GM18520 (cell line): ENCODE measurements at regions not wholly inside any gene's neighbourhood (a gene's known extent, or its start where the extent isn't known, plus 50 kb on each side); places are given as distances from the start of the nearest gene placed in this dataset.
"Not testable (repeated sequence)": the region's sequence is repeated elsewhere in the genome, so short reads cannot be mapped to it uniquely, and the experiment has no call there.

Experiments used
- ATAC-seq: cut with Tn5 transposase; IDR thresholded peaks from one replicate; pipeline ENCODE4 v1.9.1; 2021; ENCODE audit not compliant: unreplicated experiment

DNA sequence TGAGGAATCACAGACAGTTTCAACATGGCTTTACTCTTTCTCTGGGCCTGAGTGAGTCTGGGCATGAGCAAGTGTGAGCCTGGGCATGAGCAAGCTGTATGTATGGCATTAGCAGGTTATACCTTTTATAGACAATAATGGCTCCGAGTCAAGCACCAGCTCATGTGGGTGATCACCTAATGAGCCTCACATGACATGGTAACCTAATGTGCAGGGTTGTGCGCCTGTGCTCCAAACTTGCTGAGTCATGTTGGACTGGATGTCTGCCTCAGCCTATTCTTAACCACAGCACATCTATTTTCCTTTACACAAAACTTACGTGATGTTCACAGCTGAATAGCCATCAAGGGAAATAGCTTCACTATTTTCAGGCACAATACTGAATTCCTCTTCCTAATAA, 236.2 kb upstream of the NRIP1 start:
- no peak for ATAC-seq

DNA sequence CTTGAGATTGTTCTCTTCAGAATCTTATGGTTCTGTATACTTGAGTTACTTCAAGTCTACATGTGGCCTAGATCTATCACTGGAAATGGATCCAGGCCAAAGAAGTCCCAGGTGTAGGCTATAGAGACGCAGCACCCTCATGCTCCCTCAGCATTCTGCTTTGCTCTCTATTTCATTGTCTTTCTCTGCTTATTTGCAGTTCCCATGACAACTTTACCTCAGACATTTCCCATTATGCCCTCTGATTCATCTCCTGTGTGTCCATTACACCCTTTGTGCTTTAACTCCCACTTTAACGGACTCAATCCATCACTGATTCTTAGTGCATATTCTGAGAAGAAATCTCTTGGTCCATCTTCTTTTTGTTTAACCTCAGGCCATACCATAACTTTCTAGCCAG, 236.9 kb upstream of the NRIP1 start:
- no peak for ATAC-seq

DNA sequence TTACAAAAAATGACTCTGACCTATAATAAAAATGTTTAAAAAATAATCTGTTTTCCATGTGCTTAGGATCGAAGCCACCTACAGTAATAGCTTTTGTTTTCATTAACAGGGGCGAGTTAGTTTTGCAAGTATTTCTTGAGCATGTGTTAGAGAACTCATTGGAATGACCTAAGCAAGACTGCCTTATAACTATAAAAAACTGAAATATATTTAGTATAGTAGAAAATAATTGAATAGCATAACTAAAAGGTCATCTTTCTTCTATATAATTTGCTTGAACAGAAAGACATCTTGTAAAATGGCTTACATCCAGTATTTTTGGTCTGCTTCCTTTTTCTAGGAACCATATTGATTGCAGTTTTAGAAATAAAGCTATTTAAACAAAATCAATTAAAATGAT, 241.5 kb upstream of the NRIP1 start:
- no peak for ATAC-seq

DNA sequence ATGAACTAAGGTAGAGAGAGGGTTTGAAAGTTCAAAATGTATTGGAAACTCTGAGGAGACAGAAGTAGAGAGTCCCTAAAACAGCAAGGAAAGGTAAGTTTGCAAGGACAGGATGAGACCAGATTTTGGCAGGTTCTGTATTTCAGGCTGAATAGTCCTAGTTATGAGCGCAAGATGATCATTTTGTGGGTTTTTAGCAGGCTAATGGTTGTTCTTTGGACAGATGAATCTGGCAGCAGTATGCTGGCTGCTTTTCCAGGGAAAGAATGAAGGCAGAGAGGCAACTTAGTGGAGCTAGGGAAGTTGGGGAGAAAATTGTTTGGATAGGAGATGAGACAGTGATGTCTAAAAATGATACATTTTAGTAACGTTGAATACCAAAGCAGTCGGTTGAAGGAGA, 243.5 kb upstream of the NRIP1 start:
- ATAC-seq, result no peak

DNA sequence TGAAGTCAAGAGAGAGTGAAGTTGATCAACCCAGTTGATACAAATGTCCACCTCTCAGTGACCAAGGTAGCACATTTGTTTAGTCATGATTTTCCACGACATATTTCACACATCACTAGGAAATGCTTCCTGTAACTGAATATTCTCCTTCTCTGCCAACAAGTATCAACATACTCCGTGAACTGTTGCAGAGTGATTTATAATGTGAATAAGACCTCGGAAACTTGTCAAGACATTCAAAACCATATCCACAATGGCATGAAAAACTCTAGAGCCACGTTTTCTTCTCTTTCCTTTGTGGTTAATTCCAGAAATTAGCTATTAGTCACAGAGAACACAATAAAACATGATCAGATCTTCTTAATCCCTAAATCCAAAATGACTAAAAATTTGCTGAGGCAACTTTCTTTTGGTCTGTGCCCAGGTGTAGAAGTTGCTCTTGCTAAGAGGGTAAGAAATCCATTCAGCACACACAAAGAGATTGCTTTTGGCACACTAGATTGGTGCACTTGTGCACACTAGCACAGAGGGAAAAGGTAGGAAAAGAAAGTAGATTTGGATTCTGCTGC, 244.3 kb upstream of the NRIP1 start:
- ATAC-seq, result no peak

DNA sequence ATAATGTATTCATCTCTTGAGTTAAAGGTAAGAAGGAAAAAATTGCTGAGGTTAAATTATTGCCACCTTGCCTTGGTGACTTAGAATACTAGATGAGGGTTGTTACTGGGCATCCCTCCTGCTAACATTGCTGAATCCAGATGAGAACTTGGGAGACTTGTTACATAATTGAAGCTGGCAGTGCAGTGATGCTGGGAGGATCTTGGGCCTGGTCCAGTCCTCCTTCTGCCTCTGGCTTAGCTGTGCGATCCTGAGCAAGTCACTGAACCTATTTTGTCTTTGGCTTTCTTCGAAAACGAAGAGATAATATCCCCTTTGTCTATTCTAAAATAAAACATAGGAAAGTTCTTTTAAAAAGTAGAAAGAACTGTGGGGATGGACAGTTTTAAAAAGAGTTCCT, 244.9 kb upstream of the NRIP1 start:
- ATAC-seq, result no peak

DNA sequence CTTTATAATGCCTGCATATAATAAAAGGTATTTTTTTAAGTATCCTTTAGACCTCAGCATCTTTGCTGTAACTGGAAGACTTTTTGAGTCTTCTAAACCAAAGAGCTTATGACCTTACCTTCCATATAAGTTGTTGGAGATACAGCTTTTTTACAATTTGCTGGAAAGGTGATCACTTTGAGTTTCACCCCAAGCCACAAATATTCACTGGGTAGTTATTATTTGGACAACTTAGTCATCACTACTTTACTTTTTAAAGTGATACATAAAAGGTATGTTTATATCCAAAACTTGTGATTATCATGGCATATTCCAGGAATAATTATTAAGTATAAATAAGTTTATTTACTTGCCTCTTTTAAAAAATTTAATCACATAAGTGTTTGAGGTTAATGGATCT, 246.7 kb upstream of the NRIP1 start:
- no peak for ATAC-seq

DNA sequence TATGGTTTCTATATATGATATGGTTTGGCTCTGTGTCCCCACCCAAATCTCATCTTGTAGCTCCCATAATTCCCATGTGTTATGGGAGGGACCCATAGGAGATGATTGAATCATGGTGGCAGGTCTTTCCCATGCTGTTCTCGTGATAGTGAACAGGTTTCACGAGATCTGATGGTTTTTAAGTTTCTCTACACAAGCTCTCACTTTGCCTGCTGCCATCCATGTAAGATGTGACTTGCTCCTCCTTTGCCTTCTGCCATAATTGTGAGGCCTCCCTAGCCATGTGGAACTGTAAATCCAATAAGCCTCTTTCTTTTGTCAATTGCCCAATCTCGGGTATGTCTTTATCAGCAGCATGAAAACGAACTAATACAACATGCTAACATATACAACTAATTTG, 252.2 kb upstream of the NRIP1 start:
- not testable (repeated sequence) for ATAC-seq

DNA sequence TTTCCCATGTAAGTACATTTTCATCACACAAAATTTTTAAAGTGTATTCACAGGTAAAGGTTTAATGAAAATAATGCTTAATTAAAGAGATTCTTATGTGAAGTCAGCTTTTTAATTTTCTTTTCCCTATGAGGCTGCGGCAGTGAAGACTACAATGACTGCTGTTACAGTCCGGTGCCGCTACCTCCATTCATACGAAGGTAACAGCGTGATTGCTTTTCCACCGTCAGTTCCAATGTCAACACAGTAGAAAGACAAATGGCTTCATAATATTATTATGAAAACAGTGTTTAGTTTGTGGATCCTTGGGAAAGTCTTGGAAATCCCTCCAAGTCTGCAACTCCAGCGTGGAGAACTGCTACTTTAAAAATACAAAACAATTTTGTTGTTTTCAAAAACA, 254.9 kb upstream of the NRIP1 start:
- ATAC-seq, result no peak

DNA sequence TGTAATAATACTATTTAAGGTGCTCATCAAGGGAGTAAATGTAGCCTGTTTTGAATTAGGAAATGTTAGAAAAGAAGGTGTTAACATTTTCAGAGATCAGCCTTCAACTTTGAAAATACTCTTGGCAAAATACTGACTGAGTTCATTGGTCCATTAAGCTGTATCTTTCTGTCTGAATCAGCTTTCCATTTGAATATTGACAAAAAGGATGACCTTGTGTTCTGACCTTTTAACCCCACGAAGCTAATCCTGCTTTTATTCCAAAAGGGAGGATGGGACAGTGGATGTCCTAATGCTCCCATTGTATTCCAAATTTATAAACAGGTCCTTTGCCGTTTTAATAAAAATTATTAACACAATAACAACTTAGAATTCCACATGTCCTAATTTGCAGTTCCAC, 259.7 kb upstream of the NRIP1 start:
- no peak for ATAC-seq

DNA sequence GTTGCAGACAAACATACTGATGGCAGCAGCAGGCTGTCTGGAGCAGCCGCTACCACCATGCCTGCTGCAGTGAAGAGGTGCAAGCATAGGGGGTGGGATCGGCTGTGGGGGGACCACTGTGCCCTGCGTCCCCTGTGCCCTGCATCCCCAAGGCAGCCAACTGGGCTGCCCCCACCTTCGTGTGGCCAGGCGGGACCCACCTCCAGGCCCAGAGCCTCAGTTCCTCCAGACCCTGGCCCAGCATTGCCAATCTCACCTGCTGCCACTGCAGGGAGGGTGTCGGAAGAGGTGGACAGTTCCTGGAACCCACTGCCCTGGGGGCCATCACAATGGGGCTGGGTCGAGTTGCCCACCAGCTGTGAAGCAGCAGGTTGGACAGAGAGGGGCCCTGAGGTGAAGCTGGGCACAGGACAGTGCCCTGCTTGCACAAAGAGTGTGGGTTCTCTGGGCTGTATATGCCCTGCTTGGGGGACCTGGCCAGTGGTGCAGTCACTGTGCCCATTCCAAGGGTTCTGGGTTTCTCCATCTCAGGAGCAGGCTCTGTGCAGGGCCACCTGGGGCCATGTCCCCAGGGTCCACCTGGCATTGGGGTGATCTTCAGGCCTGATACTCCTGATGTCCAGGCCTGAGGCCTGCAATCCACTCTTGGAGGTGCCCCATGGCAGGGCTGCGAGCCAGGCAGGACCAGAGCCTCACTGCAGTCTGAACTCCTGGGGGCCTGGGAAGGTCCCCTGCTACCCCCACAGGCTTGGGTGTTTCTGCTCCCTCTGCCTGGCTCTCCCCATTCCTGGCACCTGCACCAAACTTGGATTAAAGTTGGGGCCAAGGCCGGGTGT, 261.4 kb upstream of the NRIP1 start:
- no peak for ATAC-seq

DNA sequence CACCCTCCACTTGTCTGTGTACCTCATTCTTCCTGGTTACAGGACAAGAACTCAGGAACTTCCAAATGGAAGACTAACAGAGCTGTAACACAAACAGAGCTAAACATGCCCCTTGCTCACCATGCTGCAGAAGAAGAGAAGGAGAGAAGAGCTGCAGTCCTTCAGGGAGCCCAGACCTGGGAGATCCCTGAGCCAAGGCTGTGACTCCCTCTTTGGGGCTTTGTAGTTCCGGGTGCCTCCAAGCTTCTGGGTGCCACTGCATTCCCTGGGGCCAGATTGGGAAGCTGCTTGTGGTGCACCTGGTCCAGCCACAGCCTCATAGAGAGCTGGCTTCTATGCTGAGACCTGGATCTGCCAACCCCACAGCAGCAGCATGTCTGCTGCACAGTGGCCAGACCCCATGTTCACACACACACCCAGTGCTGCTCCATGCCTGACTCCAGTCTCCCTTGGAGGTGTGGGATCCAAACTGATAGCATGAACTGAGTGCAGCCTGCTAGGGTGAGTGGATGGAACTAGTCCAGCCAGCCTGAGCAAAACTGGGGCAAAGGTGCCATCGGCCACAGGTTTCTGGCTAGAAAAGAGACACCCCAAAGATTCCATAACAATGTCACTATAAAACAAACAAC, 263.0 kb upstream of the NRIP1 start:
- ATAC-seq, result no peak

DNA sequence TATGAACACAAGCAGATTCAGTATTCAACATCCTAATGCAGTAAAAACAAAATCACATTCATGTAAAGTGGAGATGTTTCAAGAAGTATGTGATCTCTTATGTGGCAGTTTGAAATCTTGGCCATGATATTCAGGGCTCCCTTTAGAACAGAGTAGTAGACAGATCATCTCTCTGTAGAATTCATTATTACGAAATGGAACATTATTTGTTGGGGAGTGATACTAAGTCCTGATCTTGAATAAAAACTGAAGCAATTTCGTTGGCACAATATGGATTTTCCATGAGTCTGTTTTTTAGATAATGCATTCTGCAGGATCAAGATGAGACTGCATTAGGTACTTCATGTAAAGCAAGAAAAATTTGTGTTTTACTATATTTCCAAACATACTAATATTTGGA, 264.4 kb upstream of the NRIP1 start:
- no peak for ATAC-seq

DNA sequence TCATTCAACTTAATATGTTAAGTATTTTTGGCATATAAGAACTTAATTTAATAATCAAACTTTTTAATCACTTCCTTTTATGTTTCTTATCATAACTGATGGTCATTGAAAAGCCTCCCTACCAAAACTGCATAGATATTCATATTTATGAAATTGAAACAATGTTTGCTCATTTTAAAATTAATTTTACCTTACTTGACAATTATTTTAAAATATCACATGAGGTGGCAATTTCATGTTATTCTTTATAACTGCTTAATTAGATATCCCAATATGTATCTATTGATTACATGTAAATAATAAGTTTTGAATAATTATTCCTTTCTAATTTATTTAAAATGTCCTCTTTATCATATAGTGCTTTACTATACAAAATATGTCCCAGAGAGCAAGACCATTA, 266.1 kb upstream of the NRIP1 start:
- ATAC-seq, result no peak

DNA sequence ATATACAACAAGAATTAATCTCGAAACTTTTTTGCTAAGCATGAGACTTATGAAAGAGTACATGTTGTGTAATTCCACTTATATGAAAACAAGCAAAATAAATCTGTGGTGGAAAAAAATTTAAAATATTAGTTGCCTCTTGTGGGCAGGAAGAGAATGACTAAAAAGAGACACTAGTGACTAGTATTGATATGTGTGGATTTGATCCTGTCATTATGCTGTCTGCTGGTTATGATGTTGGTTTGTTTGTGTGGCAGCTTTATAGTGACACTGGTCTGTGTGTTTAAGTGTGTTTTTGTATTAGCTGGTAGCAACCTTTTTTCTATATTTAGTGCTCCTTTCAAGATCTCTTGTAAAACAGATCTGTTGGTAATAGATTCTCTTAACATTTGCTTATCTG, 267.8 kb upstream of the NRIP1 start:
- no peak for ATAC-seq

DNA sequence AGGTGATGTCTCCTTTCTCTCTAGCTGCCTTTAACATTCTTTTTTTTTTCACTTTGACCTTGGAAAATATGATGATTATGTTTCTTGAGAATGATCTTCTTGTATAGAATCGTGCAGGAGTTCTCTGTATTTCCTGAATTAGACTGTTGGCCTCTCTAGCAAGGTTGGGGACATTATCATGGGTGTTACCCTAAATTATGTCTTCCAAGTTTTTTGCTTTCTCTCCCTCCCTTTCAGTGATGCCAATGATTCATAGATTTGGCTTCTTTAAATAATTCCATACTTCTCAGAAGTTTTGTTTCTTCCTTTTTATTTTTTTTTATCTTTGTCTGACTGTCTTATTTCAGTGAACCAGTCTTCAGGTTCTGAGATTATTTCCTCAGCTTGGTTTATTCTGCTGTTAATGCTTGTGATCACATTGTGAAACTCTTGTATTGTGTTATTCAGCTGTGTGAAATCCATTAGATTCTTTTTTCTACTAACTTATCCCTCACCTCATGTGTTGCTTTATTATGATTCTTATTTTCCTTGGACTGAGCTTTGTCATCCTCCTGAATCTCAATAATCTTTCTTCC, 268.4 kb upstream of the NRIP1 start:
- ATAC-seq, result no peak

DNA sequence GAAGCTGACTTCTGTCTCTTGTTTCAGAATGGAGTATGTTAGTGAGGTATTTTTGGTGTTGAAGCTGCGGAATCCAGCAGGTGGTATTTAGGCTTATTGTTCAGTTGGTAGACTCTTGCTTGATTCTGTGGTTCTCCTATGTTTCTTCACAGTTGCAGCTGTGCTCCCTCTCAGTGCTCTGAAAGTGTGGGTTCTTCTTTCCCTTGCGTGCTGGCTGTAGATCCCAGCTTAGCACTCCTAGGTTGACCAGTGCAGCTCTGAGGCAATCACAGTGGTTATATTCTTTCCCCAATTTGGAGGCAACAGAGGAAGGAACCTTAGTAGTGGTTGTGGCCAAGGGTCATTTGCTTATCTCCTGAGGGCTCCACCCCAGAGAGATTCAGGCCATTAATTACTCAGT, 269.2 kb upstream of the NRIP1 start:
- ATAC-seq, result no peak

DNA sequence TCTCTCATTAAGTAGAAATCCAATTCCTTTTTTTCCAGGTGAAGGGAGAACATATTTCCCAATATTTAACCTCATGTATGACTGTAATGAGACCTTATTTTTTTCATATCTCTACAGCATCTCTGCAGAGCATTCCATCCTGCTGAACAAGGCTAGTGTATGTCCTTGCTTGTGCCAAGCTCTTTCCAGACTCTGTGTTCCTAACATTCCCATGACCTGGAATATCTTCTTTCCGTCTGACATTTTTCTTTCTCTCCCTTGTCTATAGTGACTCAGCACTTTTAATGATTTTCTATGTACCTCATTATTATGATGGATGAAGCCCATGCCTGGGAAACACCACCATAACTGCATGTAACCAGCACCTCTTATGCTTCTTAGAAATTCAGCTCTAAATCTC, 278.3 kb upstream of the NRIP1 start:
- ATAC-seq, result no peak

DNA sequence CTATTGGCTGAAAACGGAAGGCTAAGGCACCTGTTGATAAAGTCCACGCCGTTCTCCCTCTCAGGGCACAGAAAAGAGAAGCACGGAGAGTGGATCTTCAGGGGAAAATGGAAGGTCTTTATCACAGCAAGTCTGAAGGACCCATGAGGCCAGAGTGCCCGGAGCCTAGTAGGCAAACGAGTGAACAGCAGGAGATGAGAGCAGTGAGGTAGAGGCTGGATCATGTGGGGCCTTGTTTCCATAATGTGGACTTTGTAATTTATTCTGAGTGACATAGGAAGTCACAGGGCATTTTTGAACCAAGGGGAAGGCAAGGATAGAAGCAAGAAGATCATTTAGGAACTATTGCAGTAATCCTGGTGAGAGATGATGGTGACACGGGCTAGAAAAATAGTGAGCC, 287.2 kb upstream of the NRIP1 start:
- no peak for ATAC-seq

DNA sequence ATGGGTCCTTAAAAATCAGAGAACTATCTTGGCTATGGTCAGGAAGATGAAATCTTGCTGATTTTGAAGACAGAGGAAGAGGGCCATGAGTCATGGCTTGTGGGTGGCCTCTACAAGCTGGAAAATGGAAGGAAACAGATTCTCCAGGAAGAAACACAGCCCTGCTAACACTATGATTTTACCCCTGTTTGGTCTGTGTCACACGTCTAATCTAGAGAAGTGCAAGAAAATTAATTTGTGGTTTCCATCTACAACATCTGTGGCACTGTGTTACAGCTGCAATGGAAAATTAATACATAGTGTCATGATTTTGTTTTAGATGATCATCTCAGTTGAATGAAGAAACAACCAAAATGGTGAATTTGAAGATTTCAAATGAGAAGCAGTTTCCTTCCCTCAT, 288.7 kb upstream of the NRIP1 start:
- no peak for ATAC-seq

DNA sequence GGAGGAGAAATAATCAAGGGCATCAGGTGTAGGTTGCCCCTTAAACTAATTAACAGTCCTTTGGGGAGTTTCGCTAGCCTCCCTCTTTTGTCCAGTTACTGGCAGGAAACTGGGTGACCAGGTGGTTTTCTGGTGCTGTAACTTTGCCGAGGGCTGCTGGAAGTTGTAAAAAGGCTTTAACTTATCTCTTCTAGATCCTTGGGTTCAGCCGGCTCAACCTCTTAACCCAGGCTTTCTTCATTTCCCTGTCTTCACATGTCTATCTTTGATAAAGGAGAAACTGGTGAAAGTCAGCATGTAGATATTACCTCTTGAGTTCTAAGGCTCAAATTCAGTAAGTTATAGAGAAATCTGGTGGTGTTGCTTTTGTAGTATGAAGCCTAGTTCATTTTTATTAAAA, 289.7 kb upstream of the NRIP1 start:
- ATAC-seq, result no peak

DNA sequence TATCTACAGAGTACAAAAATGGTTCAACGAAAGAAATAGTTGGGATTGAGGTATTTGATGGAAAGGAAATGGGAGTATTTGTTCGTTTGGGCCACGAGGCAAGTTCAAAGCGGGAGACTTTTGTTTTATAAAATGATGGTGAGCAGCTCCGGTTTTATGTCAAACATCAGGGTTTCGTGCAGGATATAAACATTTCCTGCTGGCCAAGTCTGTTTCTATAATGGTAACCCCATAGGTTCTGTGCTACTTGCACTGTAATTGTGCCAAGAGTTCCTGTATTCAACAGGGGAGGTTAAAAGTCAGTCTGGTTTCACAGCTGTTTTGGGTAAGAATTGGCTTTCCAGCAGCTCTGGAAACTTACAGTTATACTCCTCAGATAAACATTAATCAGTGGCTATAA, 290.3 kb upstream of the NRIP1 start:
- no peak for ATAC-seq
